ENCODE measurements at regions not wholly inside any gene's neighbourhood (a gene's known extent, or its start where the extent isn't known, plus 50 kb on each side); places are given as distances from the start of the nearest gene placed in this dataset.

DNA sequence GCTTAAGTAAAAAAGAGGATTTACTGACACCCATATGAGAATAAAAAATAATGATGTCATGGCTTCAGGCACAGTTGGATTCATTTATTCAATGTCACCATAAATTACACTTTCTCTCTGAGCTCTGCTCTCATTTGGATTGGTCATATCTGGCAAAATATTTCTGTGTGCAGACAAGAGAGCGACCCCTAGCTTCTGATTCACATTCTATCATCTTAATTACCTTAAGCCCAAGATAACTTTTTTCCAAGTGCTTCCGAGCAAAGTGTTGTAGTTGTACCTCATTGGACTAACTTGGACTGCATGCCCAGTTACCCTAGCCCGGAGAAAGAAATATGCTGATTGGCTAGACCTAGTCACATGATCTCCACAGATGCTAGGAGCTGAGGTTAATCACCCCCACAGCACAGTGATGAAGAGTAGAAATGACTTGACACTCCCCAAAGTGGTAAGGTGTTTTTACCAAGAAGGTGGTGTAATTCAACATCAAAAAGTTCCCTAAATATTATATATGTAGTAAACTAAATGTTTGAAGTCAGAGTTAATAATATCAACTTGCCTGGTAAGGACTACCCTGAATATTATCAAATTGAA, 552.2 kb upstream of the SUCLG2 start:
- H3K9me3 ChIP-seq (replicated peaks; ENCODE audit: control insufficient read depth, insufficient read depth, low read length): peaks cover 1% of the 10 kb centered on the region
- no peak for FAIRE-seq
- H3K36me3 ChIP-seq (ENCODE audit: control insufficient read depth in 2 of 2, extremely low read depth in 1 of 2, insufficient read depth in 2 of 2, low read length in 2 of 2): no peaks in the 10 kb centered on the region
- H3K9ac ChIP-seq (replicated peaks; ENCODE audit: extremely low read depth, insufficient read depth, low read length): no peak overlapping the region
- no peak overlapping the region for H3K4me3 ChIP-seq (replicated peaks in 1 of 3; ENCODE audit: insufficient read depth in 1 of 3, low read depth in 1 of 3, low read length in 3 of 3)
- no peak overlapping the region for H3K4me2 ChIP-seq (ENCODE audit: insufficient read depth, low read length)
- no peaks in the 10 kb centered on the region for H4K20me1 ChIP-seq (replicated peaks; ENCODE audit: control insufficient read depth, extremely low read depth, insufficient read depth, low read length)
- POLR2A ChIA-PET: no interaction called here
- H3K79me2 ChIP-seq (ENCODE audit: control insufficient read depth, insufficient read depth, low read length): no peaks in the 10 kb centered on the region
- H3K4me1 ChIP-seq (ENCODE audit: control insufficient read depth, extremely low read depth, insufficient read depth, low read length): no peaks in the 10 kb centered on the region
- dilution Hi-C loops (cut with MboI; ENCODE audit: extremely low pct_ligation_motif_present, low sequenced_read_pairs): no loop called here
- no peak overlapping the region for H3K27ac ChIP-seq (ENCODE audit: insufficient read depth, low read depth, low read length)
- intact Hi-C loops (cut with micrococcal nuclease): no loop called here
- TF ChIP-seq EZH2 (IDR thresholded peaks at IDR 0.05; ENCODE audit: borderline replicate concordance, low read depth, low read length, severe bottlenecking) (no peak), JUN (IDR thresholded peaks at IDR 0.05; ENCODE audit: borderline replicate concordance, insufficient read depth, insufficient read length, low read depth) (no peak), GATA2 (IDR thresholded peaks at IDR 0.05; ENCODE audit: insufficient read depth, insufficient read length, low read depth, low read length) (no peak), POLR2A (IDR thresholded peaks at IDR 0.05; ENCODE audit: low read depth, low read length) (no peak), POLR2AphosphoS5 (IDR thresholded peaks at IDR 0.05; ENCODE audit: insufficient read depth, low read depth, low read length) (no peak), MYC (IDR thresholded peaks at IDR 0.05; ENCODE audit: low read depth, low read length) (no peak), FOS (IDR thresholded peaks at IDR 0.05; ENCODE audit: borderline replicate concordance, insufficient read depth, low read length) (no peak)
- TF ChIP-seq, protein P1, sequence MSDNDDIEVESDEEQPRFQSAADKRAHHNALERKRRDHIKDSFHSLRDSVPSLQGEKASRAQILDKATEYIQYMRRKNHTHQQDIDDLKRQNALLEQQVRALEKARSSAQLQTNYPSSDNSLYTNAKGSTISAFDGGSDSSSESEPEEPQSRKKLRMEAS (IDR thresholded peaks at IDR 0.05; ENCODE audit: insufficient read depth, insufficient read length): no peak
- TF ChIP-seq, protein P2, sequence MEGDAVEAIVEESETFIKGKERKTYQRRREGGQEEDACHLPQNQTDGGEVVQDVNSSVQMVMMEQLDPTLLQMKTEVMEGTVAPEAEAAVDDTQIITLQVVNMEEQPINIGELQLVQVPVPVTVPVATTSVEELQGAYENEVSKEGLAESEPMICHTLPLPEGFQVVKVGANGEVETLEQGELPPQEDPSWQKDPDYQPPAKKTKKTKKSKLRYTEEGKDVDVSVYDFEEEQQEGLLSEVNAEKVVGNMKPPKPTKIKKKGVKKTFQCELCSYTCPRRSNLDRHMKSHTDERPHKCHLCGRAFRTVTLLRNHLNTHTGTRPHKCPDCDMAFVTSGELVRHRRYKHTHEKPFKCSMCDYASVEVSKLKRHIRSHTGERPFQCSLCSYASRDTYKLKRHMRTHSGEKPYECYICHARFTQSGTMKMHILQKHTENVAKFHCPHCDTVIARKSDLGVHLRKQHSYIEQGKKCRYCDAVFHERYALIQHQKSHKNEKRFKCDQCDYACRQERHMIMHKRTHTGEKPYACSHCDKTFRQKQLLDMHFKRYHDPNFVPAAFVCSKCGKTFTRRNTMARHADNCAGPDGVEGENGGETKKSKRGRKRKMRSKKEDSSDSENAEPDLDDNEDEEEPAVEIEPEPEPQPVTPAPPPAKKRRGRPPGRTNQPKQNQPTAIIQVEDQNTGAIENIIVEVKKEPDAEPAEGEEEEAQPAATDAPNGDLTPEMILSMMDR (IDR thresholded peaks at IDR 0.05; ENCODE audit: extremely low read depth in 1 of 2, insufficient read depth in 1 of 2, low read depth in 1 of 2, low read length in 2 of 2): no peak
- DNase-seq (ENCODE audit: low read depth, low spot score): no peak
- CTCF ChIA-PET: no interaction called here
- H2AFZ ChIP-seq (ENCODE audit: low read depth, low read length): no peak overlapping the region
- no TSS peak for BruUV-seq (replicated peaks)
- H3K27me3 ChIP-seq (ENCODE audit: control insufficient read depth in 2 of 2, insufficient read depth in 2 of 2, low read length in 2 of 2): no peaks in the 10 kb centered on the region
- no peaks in the 10 kb centered on the region for H3K9me1 ChIP-seq (replicated peaks; ENCODE audit: control insufficient read depth, extremely low read depth, insufficient read depth, low read length)

Data from endothelial cell of umbilical vein (primary cell).